BLaER1 treated with 17β-estradiol and CSF1 and Interleukin-3, amounts not matched to agents 10 nM and 100 nM (cell line): ENCODE measurements at regions not wholly inside any gene's neighbourhood (a gene's known extent, or its start where the extent isn't known, plus 50 kb on each side); places are given as distances from the start of the nearest gene placed in this dataset.
A peak's percentile ranks its signal among the peaks of the same experiment; 100 is the strongest.
"Not testable (repeated sequence)": the region's sequence is repeated elsewhere in the genome, so short reads cannot be mapped to it uniquely, and the experiment has no call there.

Source experiments
- H3K27ac ChIP-seq, 11 experiments: shearing (Covaris generic); formaldehyde crosslinking; 2 replicates each; pipeline ENCODE4 v1.8.1; 2022
- H3K27me3 ChIP-seq, 11 experiments: shearing (Covaris generic); formaldehyde crosslinking; 2 replicates each; pipeline ENCODE4 v1.8.1; 2022
- H3K36me3 ChIP-seq, 11 experiments: shearing (Covaris generic); formaldehyde crosslinking; 2 replicates each; pipeline ENCODE4 v1.8.1; 2022
- H3K4me1 ChIP-seq, 10 experiments: shearing (Covaris generic); formaldehyde crosslinking; 2 replicates each; pipeline ENCODE4 v1.8.1; 2022
- H3K4me2 ChIP-seq, 11 experiments: shearing (Covaris generic); formaldehyde crosslinking; 2 replicates each; pipeline ENCODE4 v1.8.1; 2022
- H3K4me3 ChIP-seq, 10 experiments: shearing (Covaris generic); formaldehyde crosslinking; 2 replicates each; pipeline ENCODE4 v1.8.1; 2022
- H3K9ac ChIP-seq, 11 experiments: shearing (Covaris generic); formaldehyde crosslinking; 2 replicates each; pipeline ENCODE4 v1.8.1; 2022
- H3K9me3 ChIP-seq, 11 experiments: shearing (Covaris generic); formaldehyde crosslinking; replicated peaks in 1 of 11; 2 replicates each; pipeline ENCODE4 v1.8.1; 2022
- H4K20me1 ChIP-seq, 11 experiments: shearing (Covaris generic); formaldehyde crosslinking; 2 replicates each; pipeline ENCODE4 v1.8.1; 2022
- Cebpa-rat ChIP-seq, 11 experiments: shearing (Covaris generic); IDR thresholded peaks; 2 replicates each; pipeline ENCODE4 v1.8.1; 2022

DNA sequence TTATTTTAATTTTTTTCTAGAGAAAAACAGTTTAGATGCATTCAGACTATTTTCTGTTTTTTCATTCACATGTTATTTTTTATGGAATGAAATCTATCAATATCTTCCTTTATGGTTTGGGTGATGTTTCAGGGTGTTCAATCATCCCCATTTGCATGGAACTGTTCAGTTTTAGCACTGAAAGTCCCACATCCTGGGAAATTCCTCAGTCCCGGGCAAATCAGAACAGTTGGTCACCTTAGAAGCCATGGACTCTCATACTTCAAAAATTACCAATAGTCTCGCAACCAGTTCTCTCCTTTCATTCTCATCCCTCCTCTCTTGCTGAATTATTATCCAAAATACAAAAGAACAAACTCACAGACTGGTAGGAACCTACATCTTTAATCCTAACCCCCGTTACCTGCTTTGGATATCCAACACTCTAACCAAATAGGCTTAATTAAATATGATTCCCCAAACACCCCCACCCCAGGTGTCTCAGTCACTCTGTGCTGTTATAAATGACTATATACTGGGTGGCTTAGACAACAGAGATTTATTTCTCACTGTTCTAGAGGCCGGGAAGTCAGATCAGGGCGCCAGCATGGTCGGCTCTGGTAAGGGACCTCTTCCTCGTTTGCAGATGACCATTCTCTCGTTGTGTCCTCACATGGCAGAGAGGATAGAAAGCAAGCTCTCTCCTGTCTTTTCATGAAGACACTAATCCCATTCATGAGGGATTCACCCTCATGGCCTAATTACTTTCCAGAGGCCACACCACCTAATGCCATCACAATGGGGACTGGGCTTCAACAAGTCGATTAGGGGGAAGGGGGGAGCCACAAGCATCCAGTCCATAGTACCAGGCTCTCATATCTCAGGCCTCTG is 57.7 kb upstream of the SLC1A4 start:
- Histone ChIP-seq H3K4me1 (peaks cover 18 to 55% (median 32%) of the 10 kb centered on the region in 10 experiments), H3K9ac (peak overlapping the region in 9 of 11 experiments; percentile 12 to 69 (median 41); a peak in 15 of 22 replicates), H3K4me2 (peak overlapping the region; percentile 70 to 91 (median 83)), H3K27me3 (no peaks in the 10 kb centered on the region), H3K9me3 (peaks cover 17 to 46% (median 25%) of the 10 kb centered on the region in 11 experiments), H3K27ac (peak overlapping the region in 9 of 11 experiments; percentile 54 to 91 (median 75); a peak in 18 of 22 replicates), H3K4me3 (peak overlapping the region in 4 of 10 experiments; percentile 1 to 32 (median 24); a peak in 4 of 20 replicates), H3K36me3 (peaks cover 0 to 2% (median 0%) of the 10 kb centered on the region in 11 experiments; a peak in 1 of 22 replicates), H4K20me1 (no peaks in the 10 kb centered on the region)
- no peak for TF ChIP-seq Cebpa-rat (IDR thresholded peaks at IDR 0.05)

DNA sequence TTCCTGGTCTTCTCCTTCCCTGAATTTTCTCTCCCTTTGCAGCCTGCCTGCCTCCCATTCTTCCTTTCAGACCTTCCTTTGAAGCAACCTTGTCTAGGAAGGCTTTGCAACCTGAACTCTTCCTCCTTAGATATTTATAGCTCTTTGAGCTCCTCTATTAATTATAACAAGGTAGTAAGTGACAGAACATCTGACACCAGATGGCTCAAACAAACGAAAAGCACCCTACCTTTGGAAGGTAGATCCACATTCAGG is 57.2 kb upstream of the SLC1A4 start:
- Histone ChIP-seq H3K27ac (peak overlapping the region in 10 of 11 experiments; percentile 11 to 91 (median 74); a peak in 18 of 22 replicates), H3K9me3 (peaks cover 12 to 41% (median 19%) of the 10 kb centered on the region in 11 experiments), H3K27me3 (no peaks in the 10 kb centered on the region), H4K20me1 (no peaks in the 10 kb centered on the region), H3K4me1 (peaks cover 19 to 55% (median 34%) of the 10 kb centered on the region in 10 experiments), H3K9ac (peak overlapping the region in 9 of 11 experiments; percentile 12 to 69 (median 41); a peak in 16 of 22 replicates), H3K36me3 (no peaks in the 10 kb centered on the region), H3K4me2 (peak overlapping the region; percentile 70 to 91 (median 83)), H3K4me3 (peak overlapping the region in 5 of 10 experiments; percentile 1 to 32 (median 19); a peak in 5 of 20 replicates)
- TF ChIP-seq Cebpa-rat (IDR thresholded peaks at IDR 0.05) = no peak

DNA sequence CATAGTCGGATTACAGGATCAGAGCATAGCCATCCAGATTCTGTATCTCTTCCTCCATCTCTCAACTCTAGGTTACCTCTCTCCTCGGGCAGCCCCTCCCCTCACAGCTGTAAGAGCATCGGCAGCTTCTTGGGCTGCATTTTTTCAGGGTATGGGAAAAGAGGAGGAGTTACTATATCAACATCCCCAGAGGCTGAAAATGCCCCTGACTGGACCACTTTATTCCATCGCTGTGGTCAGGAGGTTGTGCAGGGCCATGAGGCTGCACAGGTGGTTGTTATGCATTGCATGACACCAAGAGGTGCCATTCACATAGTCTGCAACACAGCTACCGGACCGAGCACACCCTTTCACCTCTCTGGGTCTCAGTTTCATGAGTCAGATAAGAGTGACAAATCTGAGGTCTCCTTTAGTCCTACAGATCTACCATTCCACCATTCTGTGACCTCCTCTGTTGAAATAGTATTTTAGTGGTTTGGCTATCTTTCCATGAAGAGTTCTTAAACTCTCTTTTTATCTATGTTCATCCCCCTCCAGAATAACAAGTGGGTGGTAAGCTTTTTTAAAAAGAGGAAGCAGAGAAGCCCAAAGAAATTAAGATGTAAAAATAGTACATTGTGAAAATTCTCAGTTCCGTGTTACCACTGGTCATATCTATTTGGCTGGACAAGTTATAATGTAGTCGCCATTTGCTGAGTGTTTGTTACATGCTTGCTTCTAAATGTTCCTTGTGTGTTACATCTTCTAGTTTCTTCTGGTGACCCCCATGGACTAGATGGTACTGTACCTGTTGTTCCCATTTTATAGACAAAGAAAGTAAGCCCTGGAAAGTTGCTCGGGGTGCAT is 56.6 kb upstream of the SLC1A4 start:
- Histone ChIP-seq H3K4me1 (peaks cover 24 to 59% (median 39%) of the 10 kb centered on the region in 10 experiments), H3K4me3 (peak overlapping the region in 5 of 10 experiments; percentile 1 to 32 (median 19); a peak in 7 of 20 replicates), H3K4me2 (peak overlapping the region; percentile 70 to 91 (median 83)), H3K9ac (peak overlapping the region in 9 of 11 experiments; percentile 12 to 69 (median 41); a peak in 15 of 22 replicates), H3K9me3 (peaks cover 6 to 35% (median 13%) of the 10 kb centered on the region in 11 experiments; a peak in 20 of 22 replicates), H3K36me3 (no peaks in the 10 kb centered on the region), H4K20me1 (no peaks in the 10 kb centered on the region), H3K27me3 (no peaks in the 10 kb centered on the region), H3K27ac (peak overlapping the region; percentile 47 to 91 (median 75); a peak in 21 of 22 replicates)
- TF ChIP-seq Cebpa-rat (IDR thresholded peaks at IDR 0.05) = 0 out of 22 replicates have a peak, but pooled peaks of 1 of the 11 experiments have one; percentile 19

DNA sequence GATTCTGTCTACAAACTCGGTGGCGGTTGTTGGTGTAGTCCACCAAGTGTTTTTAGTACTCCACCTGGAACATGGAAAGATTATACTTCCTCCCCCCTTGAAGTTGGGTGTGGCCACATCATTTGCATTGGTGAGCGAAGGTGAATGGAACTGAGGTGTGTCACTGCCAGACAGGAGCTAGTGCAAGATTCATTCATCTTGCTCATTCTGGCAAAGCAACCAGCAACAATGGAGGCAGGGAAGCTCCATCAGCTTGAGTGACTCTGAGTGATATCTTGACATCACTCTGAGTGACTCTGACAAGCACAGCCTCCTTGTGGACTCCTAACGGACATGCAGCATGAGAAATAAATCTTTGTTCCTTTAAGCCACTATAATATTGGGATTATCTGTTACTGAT is 54.7 kb upstream of the SLC1A4 start:
- H3K4me1 ChIP-seq = peaks cover 36 to 79% (median 58%) of the 10 kb centered on the region in 10 experiments
- H4K20me1 ChIP-seq = no peaks in the 10 kb centered on the region
- H3K27ac ChIP-seq = peak overlapping the region in 3 of 11 experiments; percentile 75 to 91 (median 90); a peak in 3 of 22 replicates
- no peak for TF ChIP-seq Cebpa-rat (IDR thresholded peaks at IDR 0.05)
- H3K9ac ChIP-seq = no peak overlapping the region
- H3K4me2 ChIP-seq = peak overlapping the region in 4 of 11 experiments; percentile 83 to 91 (median 90); a peak in 2 of 22 replicates
- H3K36me3 ChIP-seq = no peaks in the 10 kb centered on the region
- no peak overlapping the region for H3K4me3 ChIP-seq
- peaks cover 0 to 27% (median 10%) of the 10 kb centered on the region in 11 experiments; a peak in 11 of 22 replicates for H3K9me3 ChIP-seq
- H3K27me3 ChIP-seq = no peaks in the 10 kb centered on the region

DNA sequence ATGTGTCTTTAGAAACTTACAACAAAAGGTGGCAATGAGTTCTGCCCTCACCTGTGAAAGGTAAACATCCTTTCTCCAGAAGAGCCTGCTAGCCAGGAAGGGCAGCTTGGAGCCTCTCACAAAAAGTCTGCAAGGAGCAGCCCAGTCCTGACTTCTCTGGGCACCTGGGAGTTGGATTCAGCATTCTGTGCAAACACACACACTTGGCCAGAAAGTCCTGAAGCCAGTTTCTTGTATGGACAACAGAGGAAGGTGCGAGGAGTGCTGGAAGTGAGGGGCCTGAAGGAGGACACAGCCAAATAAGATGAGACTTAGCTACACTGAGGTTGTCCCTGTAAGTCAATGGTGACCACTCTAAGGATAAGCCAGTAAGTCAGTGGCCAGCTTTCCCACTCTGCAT is 52.4 kb upstream of the SLC1A4 start:
- peak overlapping the region in 6 of 11 experiments; percentile 55 to 87 (median 76); a peak in 6 of 22 replicates for H3K4me2 ChIP-seq
- H3K9ac ChIP-seq = no peak overlapping the region
- H4K20me1 ChIP-seq = no peaks in the 10 kb centered on the region
- H3K36me3 ChIP-seq = no peaks in the 10 kb centered on the region
- peaks cover 0 to 27% (median 10%) of the 10 kb centered on the region in 11 experiments; a peak in 11 of 22 replicates for H3K9me3 ChIP-seq
- 0 out of 22 replicates have a peak overlapping the region, but pooled peaks of 1 of the 11 experiments have one; percentile 65 for H3K27ac ChIP-seq
- no peaks in the 10 kb centered on the region for H3K27me3 ChIP-seq
- peaks cover 39 to 71% (median 56%) of the 10 kb centered on the region in 10 experiments for H3K4me1 ChIP-seq
- TF ChIP-seq Cebpa-rat (IDR thresholded peaks at IDR 0.05) = no peak
- no peak overlapping the region for H3K4me3 ChIP-seq

DNA sequence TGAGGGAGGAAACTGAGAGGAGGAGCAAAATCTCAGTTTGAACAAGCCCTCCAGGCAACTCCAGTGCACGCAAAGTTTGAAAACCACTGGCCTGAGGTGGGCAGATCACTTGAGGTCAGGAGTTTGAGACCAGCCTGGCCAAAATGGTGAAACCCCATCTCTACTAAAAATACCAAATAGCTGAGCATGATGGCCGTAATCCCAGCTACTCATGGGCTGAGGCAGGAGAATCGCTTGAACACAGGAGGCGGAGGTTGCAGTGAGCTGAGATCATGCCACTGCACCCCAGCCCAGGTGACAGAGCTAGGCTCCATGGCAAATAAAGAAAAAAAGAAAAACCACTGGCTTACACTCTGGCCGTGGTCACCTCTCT is 51.9 kb upstream of the SLC1A4 start:
- Histone ChIP-seq H3K4me1 (peaks cover 38 to 71% (median 56%) of the 10 kb centered on the region in 10 experiments), H3K9ac (peak overlapping the region in 1 of 11 experiments; percentile 20; a peak in 1 of 22 replicates), H3K4me2 (peak overlapping the region; percentile 49 to 87 (median 67)), H3K9me3 (peaks cover 0 to 27% (median 10%) of the 10 kb centered on the region in 11 experiments; a peak in 11 of 22 replicates), H3K27ac (peak overlapping the region in 7 of 11 experiments; percentile 13 to 65 (median 42); a peak in 11 of 22 replicates)
- H4K20me1 ChIP-seq, H3K36me3 ChIP-seq, H3K4me3 ChIP-seq, H3K27me3 ChIP-seq: not testable (repeated sequence)

DNA sequence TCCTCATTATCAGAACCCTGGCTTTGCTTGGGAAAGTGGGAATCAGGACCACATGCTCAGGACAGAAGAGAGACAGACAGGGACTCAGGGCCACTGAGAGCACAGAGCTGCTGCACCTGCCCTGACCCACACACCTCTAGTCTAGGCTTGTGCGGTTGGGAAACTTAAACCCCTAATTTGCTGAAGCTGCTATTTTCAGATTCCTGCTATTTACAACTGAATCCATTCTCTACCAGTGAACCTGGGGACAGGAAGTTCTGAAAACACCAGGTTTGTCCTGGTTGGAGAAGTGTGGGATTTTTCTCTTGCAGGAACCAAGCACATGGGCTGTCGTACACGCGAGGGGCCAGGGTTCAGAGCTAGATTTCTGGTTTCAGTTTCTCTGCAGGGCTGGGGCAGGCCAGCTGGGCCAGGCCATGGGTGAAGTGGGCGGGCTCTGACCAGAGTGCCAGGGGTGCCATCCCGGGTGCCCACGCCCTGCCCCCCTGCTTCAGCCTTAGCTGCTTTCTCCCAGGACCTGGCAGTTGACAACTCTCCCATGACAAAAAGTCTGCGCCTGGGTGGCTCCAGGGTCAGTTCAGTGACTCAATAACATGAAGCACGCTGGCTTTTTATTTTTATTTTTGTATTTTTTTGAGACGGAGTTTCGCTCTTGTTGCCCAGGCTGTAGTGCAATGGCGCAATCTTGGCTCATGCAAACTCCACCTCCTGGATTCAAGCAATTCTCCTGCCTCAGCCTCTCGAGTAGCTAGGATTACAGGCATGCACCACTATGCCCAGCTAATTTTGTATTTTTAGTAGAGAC is 51.3 kb upstream of the SLC1A4 start:
- H3K9ac ChIP-seq = peak overlapping the region in 4 of 11 experiments; percentile 3 to 40 (median 19); a peak in 2 of 22 replicates
- no peaks in the 10 kb centered on the region for H3K27me3 ChIP-seq
- H4K20me1 ChIP-seq = no peaks in the 10 kb centered on the region
- H3K9me3 ChIP-seq = peaks cover 0 to 27% (median 10%) of the 10 kb centered on the region in 11 experiments; a peak in 11 of 22 replicates
- peak overlapping the region in 7 of 11 experiments; percentile 13 to 65 (median 42); a peak in 12 of 22 replicates for H3K27ac ChIP-seq
- peaks cover 33 to 72% (median 56%) of the 10 kb centered on the region in 10 experiments for H3K4me1 ChIP-seq
- H3K4me2 ChIP-seq = peak overlapping the region; percentile 49 to 87 (median 67)
- TF ChIP-seq Cebpa-rat (IDR thresholded peaks at IDR 0.05) = peak in 3 of 11 experiments; percentile 11 to 45 (median 18); a peak in 2 of 22 replicates
- H3K36me3 ChIP-seq = no peaks in the 10 kb centered on the region
- no peak overlapping the region for H3K4me3 ChIP-seq
